Panc1 (cell line): ENCODE measurements at regions not wholly inside any gene's neighbourhood (a gene's known extent, or its start where the extent isn't known, plus 50 kb on each side); places are given as distances from the start of the nearest gene placed in this dataset.

Source experiments
- ATAC-seq: fragments of 200-7000 bp; cut with Tn5 transposase; 2 replicates; pipeline ENCODE4 v1.9.1; 2020; ENCODE audit warnings: mild to moderate bottlenecking, moderate library complexity
- BruUV-seq: library from RNA; stranded (reverse); fragments of 400-500 nt; replicated peaks from 2 replicates; lab custom pipeline; 2021; lab: Mats Ljungman, UMichigan
- CTCF ChIA-PET: fragments of 300-600 bp; sonication (Branson Sonifier 250); formaldehyde crosslinking; loops from one replicate; lab custom pipeline; 2022; ENCODE audit warnings: antibody characterized with exemption; lab: Charles Lee
- POLR2A ChIA-PET: fragments of 300-600 bp; sonication (Branson Sonifier 250); formaldehyde crosslinking; loops from one replicate; lab custom pipeline; 2022; ENCODE audit warnings: antibody characterized with exemption; lab: Charles Lee
- DNase-seq: peaks from one replicate; pipeline ENCODE4 v3.0.0-alpha.2; 2010; ENCODE audit warnings: low read depth, low spot score
- H3K27ac ChIP-seq: 2 replicates; pipeline ENCODE4 v1.5.1; 2011; ENCODE audit warnings: mild to moderate bottlenecking, low read length, inconsistent platforms
- H3K27me3 ChIP-seq: fragments of 200-500 bp; sonication (Bioruptor generic); 2 replicates; pipeline ENCODE4 v1.6.0; 2014; ENCODE audit warnings: low read length, inconsistent platforms; ENCODE audit not compliant: control insufficient read depth, insufficient read depth
- H3K36me3 ChIP-seq: fragments of 200-500 bp; sonication (Bioruptor generic); 2 replicates; pipeline ENCODE4 v1.5.1; 2014; ENCODE audit warnings: inconsistent platforms, mild to moderate bottlenecking, low read length, moderate library complexity; ENCODE audit not compliant: control insufficient read depth, insufficient read depth
- H3K4me1 ChIP-seq: 2 replicates; pipeline ENCODE4 v1.5.1; 2011; ENCODE audit warnings: inconsistent platforms, mild to moderate bottlenecking, low read length, moderate library complexity; ENCODE audit not compliant: control insufficient read depth, insufficient read depth
- H3K4me3 ChIP-seq, 2 experiments: 2 replicates each; pipeline ENCODE4 v1.5.1; 2011 to 2012; ENCODE audit warnings: low read depth in 2 of 2, low read length in 2 of 2, mild to moderate bottlenecking in 2 of 2, inconsistent platforms in 1 of 2, moderate library complexity in 1 of 2
- H3K9me3 ChIP-seq: fragments of 200-500 bp; sonication (Bioruptor generic); 2 replicates; pipeline ENCODE4 v1.5.1; 2014; ENCODE audit warnings: low read depth, mild to moderate bottlenecking, inconsistent platforms, low read length, moderate library complexity; ENCODE audit not compliant: control insufficient read depth, insufficient read depth
- CTCF ChIP-seq: fragments of 450-650 bp; IDR thresholded peaks from 2 replicates; pipeline ENCODE4 v1.5.1; 2017; ENCODE audit warnings: mild to moderate bottlenecking
- POLR2AphosphoS5 ChIP-seq: IDR thresholded peaks from 2 replicates; pipeline ENCODE4 v1.6.1; 2012; ENCODE audit warnings: mild to moderate bottlenecking, low read depth, low read length, moderate library complexity
- SIN3A ChIP-seq: IDR thresholded peaks from 2 replicates; pipeline ENCODE4 v1.6.1; 2012; ENCODE audit warnings: low read depth, mild to moderate bottlenecking, low read length, moderate library complexity, borderline replicate concordance; ENCODE audit not compliant: insufficient read depth
- TCF7L2 ChIP-seq: IDR thresholded peaks from 2 replicates; pipeline ENCODE4 v1.6.1; 2011; ENCODE audit warnings: mild to moderate bottlenecking, low read depth, low read length, inconsistent platforms
- in situ Hi-C: cut with HindIII; loops from 2 replicates; pipeline ENCODE4 v1.10.0; 2016; ENCODE audit warnings: low sequenced_read_pairs, low pct_unique_long_range_greater_than_20kb
- intact Hi-C: fragments of 100-400 bp; cut with micrococcal nuclease; formaldehyde crosslinking; loops from one replicate; pipeline ENCODE4 v1.10.0; 2022; ENCODE audit not compliant: unreplicated experiment
- TF ChIP-seq, protein P1 (sequence below), 2 experiments: IDR thresholded peaks; 2 replicates each; pipeline ENCODE4 v1.6.1; 2011 to 2012; ENCODE audit warnings: low read depth in 2 of 2, control low read depth in 1 of 2, low read length in 1 of 2, mild to moderate bottlenecking in 1 of 2, moderate library complexity in 1 of 2; ENCODE audit not compliant: insufficient read depth in 1 of 2

- CTCF ChIA-PET, result no interaction called here
- no peaks in the 10 kb centered on the region for H3K9me3 ChIP-seq
- in situ Hi-C loops, result no loop called here
Observed at GRCh38 chr10:10471758-10472157, 545.9 kb upstream of the CELF2 start.

GRCh38 chr10:10475812-10476211 lies 541.9 kb upstream of the CELF2 start:
- ChIA-PET POLR2A (no interaction called here), CTCF (no interaction called here)
- no peak for DNase-seq
- Histone ChIP-seq H3K4me3 (no peak overlapping the region), H3K27ac (no peak overlapping the region), H3K4me1 (no peaks in the 10 kb centered on the region), H3K27me3 (no peaks in the 10 kb centered on the region), H3K36me3 (no peaks in the 10 kb centered on the region), H3K9me3 (no peaks in the 10 kb centered on the region)
- no TSS peak for BruUV-seq
- intact Hi-C loops (no loop called here), in situ Hi-C loops (no loop called here)
- no peak for ATAC-seq
- TF ChIP-seq POLR2AphosphoS5 (no peak), SIN3A (no peak), CTCF (no peak), TCF7L2 (no peak)
- TF ChIP-seq, protein P1, sequence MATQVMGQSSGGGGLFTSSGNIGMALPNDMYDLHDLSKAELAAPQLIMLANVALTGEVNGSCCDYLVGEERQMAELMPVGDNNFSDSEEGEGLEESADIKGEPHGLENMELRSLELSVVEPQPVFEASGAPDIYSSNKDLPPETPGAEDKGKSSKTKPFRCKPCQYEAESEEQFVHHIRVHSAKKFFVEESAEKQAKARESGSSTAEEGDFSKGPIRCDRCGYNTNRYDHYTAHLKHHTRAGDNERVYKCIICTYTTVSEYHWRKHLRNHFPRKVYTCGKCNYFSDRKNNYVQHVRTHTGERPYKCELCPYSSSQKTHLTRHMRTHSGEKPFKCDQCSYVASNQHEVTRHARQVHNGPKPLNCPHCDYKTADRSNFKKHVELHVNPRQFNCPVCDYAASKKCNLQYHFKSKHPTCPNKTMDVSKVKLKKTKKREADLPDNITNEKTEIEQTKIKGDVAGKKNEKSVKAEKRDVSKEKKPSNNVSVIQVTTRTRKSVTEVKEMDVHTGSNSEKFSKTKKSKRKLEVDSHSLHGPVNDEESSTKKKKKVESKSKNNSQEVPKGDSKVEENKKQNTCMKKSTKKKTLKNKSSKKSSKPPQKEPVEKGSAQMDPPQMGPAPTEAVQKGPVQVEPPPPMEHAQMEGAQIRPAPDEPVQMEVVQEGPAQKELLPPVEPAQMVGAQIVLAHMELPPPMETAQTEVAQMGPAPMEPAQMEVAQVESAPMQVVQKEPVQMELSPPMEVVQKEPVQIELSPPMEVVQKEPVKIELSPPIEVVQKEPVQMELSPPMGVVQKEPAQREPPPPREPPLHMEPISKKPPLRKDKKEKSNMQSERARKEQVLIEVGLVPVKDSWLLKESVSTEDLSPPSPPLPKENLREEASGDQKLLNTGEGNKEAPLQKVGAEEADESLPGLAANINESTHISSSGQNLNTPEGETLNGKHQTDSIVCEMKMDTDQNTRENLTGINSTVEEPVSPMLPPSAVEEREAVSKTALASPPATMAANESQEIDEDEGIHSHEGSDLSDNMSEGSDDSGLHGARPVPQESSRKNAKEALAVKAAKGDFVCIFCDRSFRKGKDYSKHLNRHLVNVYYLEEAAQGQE (IDR thresholded peaks at IDR 0.05; ENCODE audit: insufficient read depth in 1 of 2, low read depth in 2 of 2, low read length in 1 of 2), result no peak

More at GRCh38 chr10:10471758-10472157, 545.9 kb upstream of the CELF2 start:
- intact Hi-C loops, result no loop called here
- no peaks in the 10 kb centered on the region for H3K4me1 ChIP-seq
- H3K4me3 ChIP-seq, result no peak overlapping the region
- no peak overlapping the region for H3K27ac ChIP-seq
- ATAC-seq (no peak), DNase-seq (no peak)
- POLR2A ChIA-PET, result no interaction called here
- H3K27me3 ChIP-seq, result no peaks in the 10 kb centered on the region
- H3K36me3 ChIP-seq, result no peaks in the 10 kb centered on the region
- BruUV-seq, result no TSS peak
- TF ChIP-seq TCF7L2 (no peak), POLR2AphosphoS5 (no peak)

DNA sequence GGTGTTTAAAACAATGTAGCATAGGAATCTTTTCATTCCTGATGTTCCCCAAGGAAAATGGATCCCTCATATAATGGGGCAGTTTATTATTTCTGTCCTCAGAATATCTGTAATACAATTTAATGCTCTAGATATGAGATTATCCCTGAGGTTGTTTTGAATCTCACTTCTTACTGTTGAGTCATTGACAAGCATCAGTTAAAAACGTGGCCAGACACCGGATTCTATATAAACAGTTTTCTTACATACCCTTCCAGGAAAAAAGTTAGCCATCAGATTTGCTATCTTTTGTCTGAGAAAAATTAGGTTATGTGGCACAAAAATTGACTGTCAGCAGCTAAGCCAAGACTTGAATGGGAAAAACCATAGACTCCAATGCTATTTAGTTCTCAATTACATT lies 539.8 kb upstream of the CELF2 start:
- Histone ChIP-seq H3K27ac (no peak overlapping the region), H3K4me1 (no peaks in the 10 kb centered on the region), H3K9me3 (no peaks in the 10 kb centered on the region), H3K36me3 (no peaks in the 10 kb centered on the region), H3K4me3 (no peak overlapping the region), H3K27me3 (no peaks in the 10 kb centered on the region)
- TF ChIP-seq CTCF (no peak), POLR2AphosphoS5 (no peak), TCF7L2 (no peak)
- TF ChIP-seq, protein P1 (IDR thresholded peaks at IDR 0.05; ENCODE audit: insufficient read depth in 1 of 2, low read depth in 2 of 2, low read length in 1 of 2), result no peak
- DNase-seq (no peak), ATAC-seq (no peak)
- ChIA-PET POLR2A (no interaction called here), CTCF (no interaction called here)
- in situ Hi-C loops (no loop called here), intact Hi-C loops (no loop called here)
- no TSS peak for BruUV-seq
